A673 (cell line): ENCODE measurements at regions not wholly inside any gene's neighbourhood (a gene's known extent, or its start where the extent isn't known, plus 50 kb on each side); places are given as distances from the start of the nearest gene placed in this dataset.

ENCODE experiments used
- CTCF ChIP-seq: fragments of 300-800, 200-600 bp; sonication (generic); conservative IDR thresholded peaks from 2 replicates; pipeline ENCODE4 v1.5.1; 2017; ENCODE audit warnings: low read depth, mild to moderate bottlenecking, antibody characterized with exemption, low read length, moderate library complexity, mixed read lengths
- EZH2 ChIP-seq: fragments of 200-600 bp; sonication (generic); IDR thresholded peaks from 2 replicates; pipeline ENCODE4 v1.6.1; 2017; ENCODE audit warnings: borderline replicate concordance, low read depth, mild to moderate bottlenecking, mixed read lengths, antibody characterized with exemption, low read length; ENCODE audit not compliant: poor library complexity, severe bottlenecking

- no peak for TF ChIP-seq CTCF
- no peak for TF ChIP-seq EZH2
These were observed 95.2 kb downstream of the MAF start for GRCh38 chr16:79505344-79505743.
